BJ (cell line): ENCODE measurements at regions not wholly inside any gene's neighbourhood (a gene's known extent, or its start where the extent isn't known, plus 50 kb on each side); places are given as distances from the start of the nearest gene placed in this dataset.
"Not testable (repeated sequence)": the region's sequence is repeated elsewhere in the genome, so short reads cannot be mapped to it uniquely, and the experiment has no call there.

Source experiments
- CTCF ChIA-PET: fragments of 350-600 bp; formaldehyde crosslinking; extraction: SDS; loops from one replicate; lab custom pipeline; 2021; ENCODE audit warnings: antibody characterized with exemption, inconsistent platforms; lab: Yijun Ruan, JAX
- POLR2A ChIA-PET: fragments of 300-600 bp; sonication (Branson Sonifier 250); formaldehyde crosslinking; extraction: SDS; loops from one replicate; lab custom pipeline; 2021; ENCODE audit warnings: antibody characterized with exemption; lab: Charles Lee
- DNase-seq: peaks from one replicate; pipeline ENCODE4 v3.0.0-alpha.2; 2011; ENCODE audit warnings: low read depth
- H3K27me3 ChIP-seq: 2 replicates; pipeline ENCODE4 v1.6.0; 2011; ENCODE audit warnings: low read length; ENCODE audit not compliant: control insufficient read depth, insufficient read depth
- H3K36me3 ChIP-seq: 2 replicates; pipeline ENCODE4 v1.5.1; 2011; ENCODE audit warnings: low read length; ENCODE audit not compliant: control insufficient read depth, insufficient read depth
- H3K4me3 ChIP-seq: 2 replicates; pipeline ENCODE4 v1.5.1; 2011; ENCODE audit warnings: low read depth, mild to moderate bottlenecking, control low read depth, low read length
- TF ChIP-seq, protein P1 (sequence below): IDR thresholded peaks from 2 replicates; pipeline ENCODE4 v1.5.1; 2011; ENCODE audit warnings: low read depth, mild to moderate bottlenecking, control low read depth, inconsistent platforms, low read length, moderate library complexity; ENCODE audit not compliant: insufficient read depth

DNA sequence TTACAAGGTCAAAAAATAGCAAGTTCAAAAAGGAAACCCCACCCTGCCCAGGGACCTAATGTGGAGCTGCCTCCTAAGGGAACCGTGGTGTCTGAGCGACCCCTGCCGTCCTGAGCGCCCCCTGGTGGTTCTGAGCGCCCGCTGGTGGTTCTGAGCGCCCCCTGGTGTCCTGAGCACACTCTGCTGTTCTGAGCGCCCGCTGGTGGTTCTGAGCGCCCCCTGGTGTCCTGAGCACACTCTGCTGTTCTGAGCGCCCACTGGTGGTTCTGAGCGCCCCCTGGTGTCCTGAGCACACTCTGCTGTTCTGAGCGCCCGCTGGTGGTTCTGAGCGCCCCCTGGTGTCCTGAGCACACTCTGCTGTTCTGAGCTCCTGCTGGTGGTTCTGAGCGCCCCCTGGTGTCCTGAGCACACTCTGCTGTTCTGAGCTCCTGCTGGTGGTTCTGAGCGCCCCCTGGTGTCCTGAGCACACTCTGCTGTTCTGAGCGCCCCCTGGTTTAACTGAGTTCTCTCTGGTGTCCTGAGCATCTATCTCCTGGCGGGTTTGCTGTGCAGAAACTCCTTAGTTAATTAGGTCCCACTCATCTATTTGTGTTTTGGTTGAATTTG is 1137.5 kb downstream of the TMEM121 start:
- H3K4me3 ChIP-seq, CTCF ChIA-PET: not testable (repeated sequence)

DNA sequence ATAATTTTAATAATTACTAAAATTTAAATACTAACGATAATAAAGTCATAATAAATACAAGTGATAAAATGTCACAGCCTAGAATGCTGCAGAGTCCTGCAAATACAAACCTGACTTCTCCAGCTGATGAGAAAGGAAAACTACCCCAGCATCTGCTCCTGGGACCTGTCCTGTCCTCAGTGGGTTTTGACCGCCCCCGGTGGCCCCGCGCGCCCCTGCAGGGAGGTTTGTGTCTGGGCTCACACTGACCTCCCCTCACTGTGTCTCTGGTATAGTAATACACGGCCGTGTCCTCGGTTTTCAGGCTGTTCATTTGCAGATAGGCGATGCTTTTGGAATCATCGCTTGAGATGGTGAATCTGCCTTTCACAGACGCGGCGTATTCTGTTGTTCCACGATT is 1139.4 kb downstream of the TMEM121 start:
- no peaks in the 10 kb centered on the region for H3K36me3 ChIP-seq
- H3K4me3 ChIP-seq: no peak overlapping the region
- H3K27me3 ChIP-seq: no peaks in the 10 kb centered on the region
- DNase-seq: no peak
- TF ChIP-seq, protein P1, sequence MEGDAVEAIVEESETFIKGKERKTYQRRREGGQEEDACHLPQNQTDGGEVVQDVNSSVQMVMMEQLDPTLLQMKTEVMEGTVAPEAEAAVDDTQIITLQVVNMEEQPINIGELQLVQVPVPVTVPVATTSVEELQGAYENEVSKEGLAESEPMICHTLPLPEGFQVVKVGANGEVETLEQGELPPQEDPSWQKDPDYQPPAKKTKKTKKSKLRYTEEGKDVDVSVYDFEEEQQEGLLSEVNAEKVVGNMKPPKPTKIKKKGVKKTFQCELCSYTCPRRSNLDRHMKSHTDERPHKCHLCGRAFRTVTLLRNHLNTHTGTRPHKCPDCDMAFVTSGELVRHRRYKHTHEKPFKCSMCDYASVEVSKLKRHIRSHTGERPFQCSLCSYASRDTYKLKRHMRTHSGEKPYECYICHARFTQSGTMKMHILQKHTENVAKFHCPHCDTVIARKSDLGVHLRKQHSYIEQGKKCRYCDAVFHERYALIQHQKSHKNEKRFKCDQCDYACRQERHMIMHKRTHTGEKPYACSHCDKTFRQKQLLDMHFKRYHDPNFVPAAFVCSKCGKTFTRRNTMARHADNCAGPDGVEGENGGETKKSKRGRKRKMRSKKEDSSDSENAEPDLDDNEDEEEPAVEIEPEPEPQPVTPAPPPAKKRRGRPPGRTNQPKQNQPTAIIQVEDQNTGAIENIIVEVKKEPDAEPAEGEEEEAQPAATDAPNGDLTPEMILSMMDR: no peak
- ChIA-PET CTCF (no interaction called here), POLR2A (no interaction called here)

More for the DNA sequence above, 1137.5 kb downstream of the TMEM121 start:
- TF ChIP-seq, protein P1: peak; percentile 21; the same call in 1 of the 2 replicates
- H3K36me3 ChIP-seq, DNase-seq, H3K27me3 ChIP-seq, POLR2A ChIA-PET: not testable (repeated sequence)

DNA sequence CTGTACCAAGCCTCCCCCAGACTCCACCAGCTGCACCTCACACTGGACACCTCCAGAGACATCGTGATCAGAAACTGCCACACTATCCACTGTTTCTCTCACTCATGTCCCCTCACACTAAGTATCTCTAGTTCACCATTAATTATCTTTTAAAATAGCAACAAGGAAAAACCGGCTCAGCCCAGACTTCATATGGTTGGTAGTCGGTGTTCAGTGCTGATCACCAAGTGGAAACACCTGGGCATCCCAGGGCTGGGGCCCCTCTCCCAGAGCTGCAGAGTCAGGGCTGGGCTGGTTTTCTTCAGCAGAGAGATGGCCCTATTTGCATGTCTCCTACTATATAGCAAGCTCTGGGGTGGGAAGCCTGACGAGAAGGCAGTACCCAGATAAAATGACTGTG is 1140.0 kb downstream of the TMEM121 start:
- no peak for DNase-seq
- no peaks in the 10 kb centered on the region for H3K27me3 ChIP-seq
- no peak overlapping the region for H3K4me3 ChIP-seq
- ChIA-PET POLR2A (no interaction called here), CTCF (no interaction called here)
- TF ChIP-seq, protein P1: no peak
- H3K36me3 ChIP-seq: no peaks in the 10 kb centered on the region

DNA sequence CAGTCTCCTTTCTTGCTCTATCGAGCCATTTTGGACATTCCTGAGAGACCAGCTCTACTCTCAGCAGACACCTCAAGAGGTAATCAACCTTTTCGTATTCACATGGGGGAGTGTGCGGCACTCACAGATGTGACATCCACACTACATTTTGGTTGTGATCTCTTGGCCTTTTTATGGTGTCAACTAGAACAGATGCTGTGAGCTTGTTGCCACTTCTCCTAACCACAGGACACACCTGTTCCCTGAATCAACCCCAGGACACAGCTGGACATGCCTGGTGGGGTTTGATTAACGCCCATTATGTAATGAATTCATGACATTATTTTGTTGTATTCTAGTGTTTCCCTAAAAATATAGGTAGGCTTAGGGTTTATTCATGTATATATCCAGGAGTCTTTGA is 1143.6 kb downstream of the TMEM121 start:
- Histone ChIP-seq H3K36me3 (no peaks in the 10 kb centered on the region), H3K4me3 (no peak overlapping the region), H3K27me3 (no peaks in the 10 kb centered on the region)
- ChIA-PET POLR2A (no interaction called here), CTCF (no interaction called here)
- TF ChIP-seq, protein P1: no peak
- DNase-seq: no peak

DNA sequence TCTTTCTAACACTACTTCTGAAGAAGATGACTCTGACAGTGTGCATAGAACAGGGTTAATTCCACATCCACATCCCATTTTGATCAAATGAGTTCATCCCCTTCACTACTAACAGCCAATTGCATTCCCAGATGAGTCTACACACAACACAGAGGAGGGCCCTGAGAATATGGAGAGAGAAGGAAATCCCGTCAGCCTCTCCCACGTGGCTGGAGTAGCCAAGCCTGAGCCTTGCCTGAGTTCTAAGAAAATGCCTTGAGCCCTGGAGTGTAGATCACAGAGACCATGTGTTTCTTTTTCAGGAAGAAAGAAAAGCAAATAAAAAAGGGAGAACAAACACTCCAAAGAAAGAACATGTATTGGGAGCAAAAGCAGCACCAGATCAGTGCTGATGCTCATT is 1147.7 kb downstream of the TMEM121 start:
- H3K36me3 ChIP-seq, CTCF ChIA-PET, H3K4me3 ChIP-seq, H3K27me3 ChIP-seq, POLR2A ChIA-PET, DNase-seq: not testable (repeated sequence)

DNA sequence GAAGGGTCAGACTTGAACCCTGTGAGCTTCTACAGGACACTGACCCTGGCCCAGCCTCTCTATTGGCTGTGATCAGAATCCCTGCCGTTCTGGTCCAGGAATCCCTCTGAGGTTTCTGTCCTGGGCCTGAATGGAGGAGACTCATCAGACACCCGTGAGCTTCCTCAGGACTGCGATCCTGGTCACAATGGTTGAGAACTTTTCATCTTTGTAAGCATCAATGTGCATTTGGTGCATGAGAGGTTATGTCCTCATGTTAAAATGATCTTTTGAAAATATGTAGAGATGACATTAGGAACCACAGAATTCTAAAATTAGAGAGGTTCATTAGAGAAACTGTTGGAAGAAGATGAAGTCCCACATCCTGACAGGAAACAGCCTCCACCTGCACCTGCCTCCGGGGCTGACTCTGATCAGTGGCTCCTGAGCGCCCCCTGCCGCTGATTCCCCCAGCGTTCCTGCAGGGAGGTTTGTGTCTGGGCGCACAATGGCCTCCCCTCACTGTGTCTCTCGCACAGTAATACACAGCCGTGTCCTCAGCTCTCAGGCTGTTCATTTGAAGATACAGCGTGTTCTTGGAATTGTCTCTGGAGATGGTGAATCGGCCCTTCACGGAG is 1148.2 kb downstream of the TMEM121 start:
- H3K27me3 ChIP-seq, H3K4me3 ChIP-seq, CTCF ChIA-PET, POLR2A ChIA-PET, H3K36me3 ChIP-seq, DNase-seq: not testable (repeated sequence)

DNA sequence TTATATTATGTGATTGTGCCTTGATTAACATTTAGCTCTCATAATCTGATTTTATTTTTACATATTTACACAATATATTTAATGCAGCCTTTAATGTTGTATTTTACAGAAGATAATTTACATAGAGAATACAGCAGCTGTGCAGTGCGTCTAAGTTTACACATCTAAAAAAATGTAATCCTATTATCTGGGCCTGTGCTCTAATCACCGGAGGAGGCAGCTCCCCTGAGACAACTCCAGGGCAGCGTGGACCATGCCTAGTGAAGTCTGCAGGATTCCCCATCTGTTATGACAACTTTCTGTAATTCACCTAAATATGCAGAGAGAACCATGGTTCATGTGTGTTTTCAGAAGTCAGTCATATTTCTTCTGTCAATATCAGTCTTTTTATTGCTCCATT is 1149.3 kb downstream of the TMEM121 start:
- DNase-seq, CTCF ChIA-PET, H3K4me3 ChIP-seq, H3K27me3 ChIP-seq, H3K36me3 ChIP-seq, POLR2A ChIA-PET: not testable (repeated sequence)
